Suprapubic skin (tissue), 4 donors: ENCODE measurements at regions not wholly inside any gene's neighbourhood (a gene's known extent, or its start where the extent isn't known, plus 50 kb on each side); places are given as distances from the start of the nearest gene placed in this dataset.

ENCODE experiments used
- DNase-seq, 2 donors: peaks; one replicate each; pipeline ENCODE4 v3.0.0-alpha.2; 2019; ENCODE audit warnings: low spot score in 2 of 2
- H3K27ac ChIP-seq: fragments of 200-600 bp; sonication (generic); one replicate; pipeline ENCODE4 v1.5.1; 2019
- H3K27me3 ChIP-seq: fragments of 200-600 bp; sonication (generic); one replicate; pipeline ENCODE4 v1.5.1; 2019
- H3K36me3 ChIP-seq: fragments of 200-600 bp; sonication (generic); one replicate; pipeline ENCODE4 v1.5.1; 2019
- H3K4me1 ChIP-seq: fragments of 200-600 bp; sonication (generic); one replicate; pipeline ENCODE4 v1.5.1; 2019
- H3K4me3 ChIP-seq: fragments of 200-600 bp; sonication (generic); one replicate; pipeline ENCODE4 v1.5.1; 2019; ENCODE audit warnings: mild to moderate bottlenecking
- H3K9me3 ChIP-seq: fragments of 200-600 bp; sonication (generic); one replicate; pipeline ENCODE4 v1.5.1; 2019
- CTCF ChIP-seq, 2 donors: fragments of 200-600 bp in 1 of 2; fragments of 450-650 bp in 1 of 2; sonication (generic) in 1 of 2; IDR thresholded peaks; one replicate each; pipeline ENCODE4 v1.5.1; 2016 to 2019; ENCODE audit warnings: antibody characterized with exemption in 2 of 2, mild to moderate bottlenecking in 1 of 2, moderate library complexity in 1 of 2
- EP300 ChIP-seq: sonication (generic); formaldehyde crosslinking; IDR thresholded peaks from one replicate; pipeline ENCODE4 v1.6.1; 2017; ENCODE audit warnings: antibody characterized with exemption
- POLR2A ChIP-seq, 2 donors: fragments of 450-650 bp; IDR thresholded peaks; one replicate each; pipeline ENCODE4 v1.6.1; 2017; ENCODE audit warnings: antibody characterized with exemption in 2 of 2, mild to moderate bottlenecking in 2 of 2, moderate library complexity in 2 of 2
- POLR2AphosphoS5 ChIP-seq, 3 donors: sonication (generic); formaldehyde crosslinking; IDR thresholded peaks; one replicate each; pipeline ENCODE4 v1.6.1; 2017; ENCODE audit warnings: antibody characterized with exemption in 3 of 3
- WGBS: methylation state at CpG from one replicate; pipeline ENCODE4 v1.1.5; 2018; 5-methylcytosine and 5-hydroxymethylcytosine counted together

DNA sequence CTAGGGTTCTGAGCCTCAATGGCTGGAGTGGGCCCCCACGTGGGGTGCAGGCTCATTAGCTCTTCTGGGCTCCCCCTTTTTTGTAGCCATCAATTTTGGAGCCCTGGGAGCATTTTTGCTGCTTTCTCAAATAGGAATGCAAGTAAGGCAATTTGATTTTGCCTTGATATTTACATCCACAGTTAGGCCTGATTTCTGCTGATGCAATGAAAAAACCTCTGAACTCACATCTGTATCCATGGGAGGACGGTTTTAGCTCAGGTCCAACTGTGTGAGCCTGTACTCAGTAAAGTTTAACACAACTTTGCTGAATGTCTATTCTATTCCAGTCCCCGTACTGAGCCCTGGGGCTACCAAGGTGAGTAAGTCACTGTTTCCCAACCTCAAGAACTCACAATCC is 425.0 kb downstream of the HAPSTR1 start:
- DNase-seq, result no peak
- WGBS, result 63% methylated on average over 3 of the region's 3 CpGs
- no peak overlapping the region for H3K27ac ChIP-seq

DNA sequence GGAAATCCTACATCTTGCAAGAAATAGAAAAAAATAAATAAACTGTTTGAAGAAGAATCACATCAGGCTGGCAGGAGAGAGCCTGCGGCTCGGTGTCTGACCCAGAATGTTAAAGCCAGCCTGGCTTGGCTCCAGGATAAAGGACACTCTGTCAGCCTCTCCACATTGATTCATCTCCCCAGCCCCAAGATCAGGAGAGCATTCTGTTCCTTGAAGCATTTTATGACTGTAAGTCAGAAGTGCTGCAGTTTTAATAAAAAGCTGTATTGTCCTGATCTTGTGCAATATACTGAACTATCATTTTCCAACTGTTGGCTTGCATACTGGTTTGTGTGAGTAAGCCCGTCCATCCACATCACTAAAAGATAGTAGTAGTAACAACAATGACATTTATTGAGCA is 426.6 kb downstream of the HAPSTR1 start:
- 40% methylated on average over 3 of the region's 3 CpGs for WGBS
- no peaks in the 10 kb centered on the region for H3K36me3 ChIP-seq

More for the DNA sequence above, 425.0 kb downstream of the HAPSTR1 start:
- no peak for TF ChIP-seq EP300
- no peak for TF ChIP-seq POLR2AphosphoS5 (IDR thresholded peaks at IDR 0.05)
- TF ChIP-seq CTCF (IDR thresholded peaks at IDR 0.05), result no peak
- no peak for TF ChIP-seq POLR2A (IDR thresholded peaks at IDR 0.05)
- Histone ChIP-seq H3K4me3 (no peak overlapping the region), H3K4me1 (no peaks in the 10 kb centered on the region), H3K9me3 (peaks cover 4% of the 10 kb centered on the region), H3K36me3 (no peaks in the 10 kb centered on the region), H3K27me3 (no peaks in the 10 kb centered on the region)

GRCh38 chr16:9518581-9518980 is 427.1 kb downstream of the HAPSTR1 start:
- Histone ChIP-seq H3K4me1 (no peaks in the 10 kb centered on the region), H3K27ac (no peak overlapping the region), H3K4me3 (no peak overlapping the region), H3K27me3 (no peaks in the 10 kb centered on the region), H3K36me3 (no peaks in the 10 kb centered on the region), H3K9me3 (no peaks in the 10 kb centered on the region)
- WGBS, result 92% methylated on average over 2 of the region's 2 CpGs
- no peak for TF ChIP-seq CTCF (IDR thresholded peaks at IDR 0.05)
- no peak for TF ChIP-seq EP300
- TF ChIP-seq POLR2AphosphoS5 (IDR thresholded peaks at IDR 0.05), result no peak
- TF ChIP-seq POLR2A (IDR thresholded peaks at IDR 0.05), result no peak
- DNase-seq, result no peak

More for the DNA sequence above, 426.6 kb downstream of the HAPSTR1 start:
- Histone ChIP-seq H3K27me3 (no peaks in the 10 kb centered on the region), H3K4me1 (no peaks in the 10 kb centered on the region), H3K27ac (no peak overlapping the region), H3K9me3 (peaks cover under 1% of the 10 kb centered on the region), H3K4me3 (no peak overlapping the region)
- no peak for TF ChIP-seq CTCF (IDR thresholded peaks at IDR 0.05)
- TF ChIP-seq POLR2AphosphoS5 (IDR thresholded peaks at IDR 0.05), result no peak
- no peak for TF ChIP-seq EP300
- no peak for DNase-seq

DNA sequence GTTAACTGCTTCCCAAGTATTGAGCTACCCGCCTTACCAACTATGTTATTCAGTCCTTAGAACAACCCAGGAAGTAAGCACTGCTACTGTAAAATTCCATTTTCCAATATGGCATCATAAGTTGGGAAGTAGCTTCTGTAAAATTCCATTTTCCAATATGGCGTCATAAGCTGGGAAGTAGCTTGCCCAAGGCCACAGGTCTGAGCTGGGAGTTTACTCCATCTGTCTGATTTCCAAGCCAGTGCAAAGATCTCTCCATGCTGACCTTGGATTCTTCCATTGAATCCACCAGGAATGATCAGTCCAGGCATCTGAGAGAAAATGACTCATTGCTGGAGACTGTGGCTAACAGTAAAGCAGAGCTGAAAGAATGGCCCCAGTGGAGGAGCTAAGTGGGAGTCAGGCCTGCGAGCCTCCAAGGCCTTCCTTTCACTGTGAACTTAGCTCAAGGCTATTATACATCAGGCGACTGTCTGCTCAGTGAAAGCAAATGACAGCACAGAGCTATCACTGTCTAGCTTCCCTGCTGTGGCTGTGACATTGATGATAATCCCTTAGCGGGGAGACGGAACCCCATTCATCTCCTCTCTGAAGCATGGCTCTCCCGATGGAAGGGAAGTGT is 430.4 kb downstream of the HAPSTR1 start:
- TF ChIP-seq EP300 (no peak), CTCF (IDR thresholded peaks at IDR 0.05) (no peak), POLR2A (IDR thresholded peaks at IDR 0.05) (no peak), POLR2AphosphoS5 (IDR thresholded peaks at IDR 0.05) (no peak)
- Histone ChIP-seq H3K9me3 (no peaks in the 10 kb centered on the region), H3K36me3 (no peaks in the 10 kb centered on the region), H3K27me3 (no peaks in the 10 kb centered on the region), H3K27ac (no peak overlapping the region), H3K4me3 (no peak overlapping the region), H3K4me1 (no peaks in the 10 kb centered on the region)
- DNase-seq, result no peak
- 47% methylated on average over 7 of the region's 7 CpGs for WGBS

DNA sequence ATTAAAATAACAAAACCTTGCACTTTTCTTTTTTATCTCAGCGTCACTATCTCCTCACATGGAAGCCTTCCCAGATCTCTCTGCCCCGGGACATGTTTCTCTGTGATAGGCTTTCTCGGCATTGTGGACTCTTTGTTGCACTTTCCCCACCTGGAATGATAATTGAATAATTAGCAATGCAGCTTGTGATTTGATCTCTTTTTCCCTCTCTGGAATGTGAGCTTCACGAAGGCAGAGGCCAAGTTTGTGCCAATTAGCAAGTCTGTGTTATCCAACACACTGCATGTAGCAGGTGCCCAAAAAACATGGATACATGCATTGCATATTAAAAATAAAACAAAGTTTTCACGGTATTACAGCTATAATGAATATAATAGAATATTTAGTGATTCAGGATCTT is 431.2 kb downstream of the HAPSTR1 start:
- whole genome bisulfite sequencing, result 42% methylated on average over 5 of the region's 5 CpGs
- H3K36me3 ChIP-seq, result no peaks in the 10 kb centered on the region
- TF ChIP-seq EP300 (no peak), CTCF (IDR thresholded peaks at IDR 0.05) (no peak), POLR2A (IDR thresholded peaks at IDR 0.05) (no peak), POLR2AphosphoS5 (IDR thresholded peaks at IDR 0.05) (no peak)

More for the DNA sequence above, 431.2 kb downstream of the HAPSTR1 start:
- DNase-seq, result no peak
- no peaks in the 10 kb centered on the region for H3K9me3 ChIP-seq
- H3K4me1 ChIP-seq, result no peaks in the 10 kb centered on the region
- no peaks in the 10 kb centered on the region for H3K27me3 ChIP-seq
- no peak overlapping the region for H3K4me3 ChIP-seq
- no peak overlapping the region for H3K27ac ChIP-seq
